Amniotic stem cell (primary cell): ENCODE measurements at regions not wholly inside any gene's neighbourhood (a gene's known extent, or its start where the extent isn't known, plus 50 kb on each side); places are given as distances from the start of the nearest gene placed in this dataset.
"Not testable (repeated sequence)": the region's sequence is repeated elsewhere in the genome, so short reads cannot be mapped to it uniquely, and the experiment has no call there.

Experiments used
- DNase-seq: peaks from one replicate; lab custom pipeline; 2025; lab: John Stamatoyannopoulos, UW

DNA sequence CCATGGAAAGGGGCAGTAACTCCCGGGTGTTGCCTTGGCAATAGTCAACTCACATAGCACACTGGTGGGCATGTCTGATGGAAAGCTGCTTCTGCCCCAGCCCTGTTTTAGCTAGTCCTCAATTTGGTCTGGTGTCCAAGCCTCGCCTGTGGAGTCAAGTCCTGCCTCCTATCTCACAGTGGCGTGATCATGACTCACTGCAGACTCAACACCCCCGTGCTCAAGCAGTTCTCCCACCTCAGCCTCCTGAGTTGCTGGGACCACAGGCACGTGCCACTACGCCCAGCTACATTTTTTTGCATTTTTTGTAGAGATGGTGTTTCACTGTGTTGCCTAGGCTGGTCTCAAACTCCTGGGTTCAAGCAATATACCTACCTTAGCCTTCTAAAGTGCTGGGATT, 218.9 kb upstream of the FRG2C start:
- DNase-seq, result not testable (repeated sequence)

DNA sequence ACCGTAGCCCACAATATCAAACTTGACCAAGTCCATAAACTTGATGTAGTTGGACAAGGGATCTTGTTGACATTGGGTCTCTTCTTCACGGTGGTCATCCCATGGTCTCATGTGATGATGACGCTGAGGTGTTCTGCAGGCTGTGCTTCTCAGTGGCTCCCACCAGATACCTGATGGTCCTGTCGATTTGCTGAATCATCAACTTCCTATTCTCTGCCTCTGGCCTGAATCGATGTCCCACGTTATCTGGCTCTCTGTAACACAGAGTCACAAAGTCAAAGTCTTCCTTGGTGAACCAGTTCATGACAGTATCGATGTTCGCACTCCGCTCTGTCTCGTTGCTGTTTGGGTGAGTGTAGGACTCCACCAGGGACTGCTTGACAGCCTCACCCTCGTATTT, 217.2 kb upstream of the FRG2C start:
- not testable (repeated sequence) for DNase-seq

DNA sequence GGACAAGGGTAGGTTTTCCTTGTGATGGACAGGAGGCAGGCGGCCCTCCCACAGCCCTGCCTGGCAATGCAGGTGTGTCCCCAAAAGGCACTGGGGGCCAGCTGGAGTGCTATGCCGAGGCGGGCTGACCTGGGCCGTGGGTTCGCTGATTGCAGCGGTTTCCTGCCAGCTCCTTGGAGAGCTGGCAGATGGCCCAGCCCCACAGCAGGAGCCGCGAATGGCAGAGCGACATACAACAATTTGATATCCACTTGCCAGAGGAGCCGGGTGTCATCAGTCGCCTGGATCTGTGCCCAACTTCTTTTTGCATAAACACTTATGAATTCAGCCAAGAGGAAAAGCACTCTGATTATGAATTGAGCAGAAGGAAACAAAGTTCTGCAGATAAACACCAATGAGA, 210.8 kb upstream of the FRG2C start:
- not testable (repeated sequence) for DNase-seq

DNA sequence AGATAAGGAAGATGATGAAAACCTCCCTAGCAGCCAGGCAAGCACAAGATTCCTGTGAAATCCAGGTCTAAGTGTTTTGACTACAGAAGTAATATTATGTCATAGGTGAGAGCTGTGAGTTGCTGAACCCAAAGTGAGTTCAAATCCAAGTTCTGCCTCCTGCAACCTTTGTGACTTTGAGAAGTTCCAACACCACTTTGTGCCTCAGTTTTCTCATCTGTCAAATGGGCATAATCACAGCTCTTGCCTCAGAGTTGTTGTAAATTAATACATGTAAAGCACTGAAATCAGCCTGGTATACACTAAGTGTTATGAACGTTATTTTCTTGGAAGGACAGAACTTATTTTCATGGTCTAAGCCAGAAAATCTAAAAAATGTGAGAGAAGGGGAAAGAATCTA, 210.3 kb upstream of the FRG2C start:
- not testable (repeated sequence) for DNase-seq

DNA sequence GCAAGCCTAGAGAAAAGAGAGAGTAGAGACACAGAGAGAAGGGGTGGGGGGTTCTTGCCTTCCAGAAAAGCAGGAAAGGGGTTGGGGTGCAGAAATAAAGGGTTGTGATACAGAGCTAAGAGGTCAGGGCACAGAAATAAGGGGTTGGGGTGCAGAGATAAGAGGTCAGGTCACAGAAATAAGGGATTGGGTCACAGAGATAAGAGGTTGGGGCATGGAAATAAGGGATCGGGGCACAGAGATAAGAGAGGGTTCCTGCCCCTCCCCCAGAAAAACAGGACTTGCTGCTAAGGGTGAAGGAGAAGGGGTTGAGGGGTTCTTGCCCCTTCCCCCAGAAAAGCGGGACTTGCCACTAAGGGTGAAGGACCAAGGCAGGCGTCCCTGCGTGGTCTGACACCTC, 189.6 kb upstream of the FRG2C start:
- not testable (repeated sequence) for DNase-seq

DNA sequence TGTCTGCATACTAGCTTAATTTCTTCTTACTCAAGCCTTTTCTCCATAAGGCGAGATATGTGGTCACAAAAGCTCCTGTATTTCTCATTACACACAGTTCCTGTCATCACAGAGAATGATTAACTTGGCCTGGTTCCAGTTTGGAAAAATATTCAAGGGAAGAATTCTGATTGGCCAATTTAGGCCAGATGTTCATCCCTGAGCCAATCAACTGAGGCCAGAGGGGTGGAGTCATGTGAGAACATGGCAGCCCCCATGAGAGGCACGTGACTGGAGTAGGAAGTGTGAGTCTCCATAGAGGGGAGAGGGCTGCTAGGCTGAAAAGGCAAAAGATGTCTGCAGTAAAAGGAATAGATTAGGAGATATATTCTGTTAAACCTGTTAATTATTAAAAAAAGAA, 167.5 kb upstream of the FRG2C start:
- not testable (repeated sequence) for DNase-seq

DNA sequence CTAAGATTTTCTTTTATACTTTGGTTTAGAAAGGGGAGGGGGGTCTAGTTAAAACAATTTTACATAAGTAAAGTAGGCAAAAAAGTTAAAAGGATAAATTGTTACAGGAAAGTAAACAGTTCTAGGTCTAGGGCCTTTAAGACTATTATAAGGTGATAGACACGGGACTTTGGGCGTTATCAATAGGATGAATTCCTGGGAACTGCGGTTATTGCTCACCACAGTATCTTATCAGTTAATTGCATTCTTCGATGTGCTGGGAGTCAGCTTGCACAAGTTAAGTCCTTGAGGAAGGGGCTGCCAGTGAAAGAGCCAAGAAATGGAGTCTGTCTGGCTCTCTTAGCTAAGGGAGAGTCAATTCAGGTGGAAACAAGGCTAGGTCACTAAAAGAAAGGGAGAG, 163.8 kb upstream of the FRG2C start:
- not testable (repeated sequence) for DNase-seq

DNA sequence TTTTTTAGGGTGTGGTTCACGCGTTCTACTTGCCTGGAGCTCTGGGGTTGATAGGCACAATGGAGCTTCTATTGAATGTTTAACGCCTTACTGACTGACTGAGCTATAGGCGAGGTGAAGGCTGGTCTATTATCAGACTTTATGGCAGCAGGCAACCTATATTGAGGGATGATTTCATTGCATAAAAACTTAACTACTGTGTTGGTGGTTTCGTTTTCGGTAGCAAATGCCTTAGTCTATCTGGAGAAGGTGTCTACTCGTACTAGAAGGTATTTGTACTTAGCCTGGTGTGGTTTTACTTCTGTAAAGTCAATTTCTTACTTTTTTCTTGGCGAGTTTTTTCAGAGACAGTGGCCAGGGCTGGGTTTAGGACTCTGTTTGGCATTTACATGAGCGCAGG, 162.0 kb upstream of the FRG2C start:
- not testable (repeated sequence) for DNase-seq

DNA sequence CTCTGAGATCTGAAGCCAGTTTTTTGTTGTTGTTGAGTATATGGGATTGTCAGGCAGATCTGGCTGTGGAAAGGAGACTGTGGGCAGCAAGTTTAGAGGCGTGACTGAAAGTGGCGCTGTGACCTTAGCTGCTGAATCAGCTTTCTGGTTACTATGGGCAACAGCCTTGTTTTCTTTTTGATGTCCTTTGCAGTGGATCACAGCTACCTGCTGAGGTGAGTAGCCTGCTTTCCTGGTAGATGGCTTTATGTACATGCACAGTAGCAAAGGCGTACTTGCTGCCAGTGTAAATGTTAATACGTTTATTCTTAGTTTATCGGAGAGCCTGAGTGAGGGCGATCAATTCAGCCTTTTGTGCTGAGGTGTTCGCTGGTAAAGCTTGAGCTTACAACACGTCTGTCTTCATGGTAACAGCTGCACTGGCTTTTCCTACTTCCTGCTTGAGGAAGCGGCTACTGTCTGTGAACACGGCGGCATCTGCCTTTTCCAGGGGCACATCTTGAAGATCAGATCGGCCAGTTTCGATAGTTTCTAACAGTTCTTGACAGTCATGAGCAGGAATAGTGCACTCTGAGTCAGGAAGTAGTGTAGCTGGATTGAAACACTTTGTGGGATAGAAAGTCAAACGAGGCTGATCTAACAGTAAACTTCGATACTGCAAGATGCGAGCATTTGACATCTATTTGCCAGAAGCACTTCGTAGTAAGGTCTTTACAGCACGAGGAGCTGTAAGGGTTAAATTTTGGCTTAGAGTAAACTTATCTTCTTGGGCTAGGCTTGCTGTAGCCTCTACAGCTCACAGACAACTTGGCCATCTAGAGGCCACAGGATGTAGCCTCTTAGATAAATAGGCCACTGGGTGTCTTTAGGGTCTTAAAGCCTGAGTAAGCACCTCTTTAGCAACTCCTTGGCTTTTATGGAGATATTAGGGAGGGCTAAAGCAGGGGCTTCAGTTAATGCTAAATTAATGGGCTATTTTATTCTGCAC, 161.1 kb upstream of the FRG2C start:
- DNase-seq, result not testable (repeated sequence)

DNA sequence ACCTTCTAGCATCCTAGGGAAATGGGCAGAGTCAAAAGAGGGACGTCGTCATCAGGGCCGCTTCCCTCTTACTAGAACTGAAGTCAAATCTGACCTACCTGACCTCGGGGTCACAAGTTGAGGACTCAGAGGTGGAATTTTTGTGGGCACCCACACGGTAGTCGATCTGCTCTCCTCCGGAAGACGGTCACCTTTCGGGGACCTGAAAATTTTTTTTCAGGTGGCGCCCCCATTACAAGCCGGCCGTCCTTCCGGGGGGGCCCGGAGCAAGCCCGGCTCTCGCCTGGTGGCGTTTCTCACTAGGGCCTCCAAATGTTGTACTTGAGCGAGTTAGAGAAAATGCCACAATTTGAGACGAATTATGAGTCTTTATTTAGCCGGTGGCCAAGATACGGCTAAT, 157.5 kb upstream of the FRG2C start:
- DNase-seq, result no peak

DNA sequence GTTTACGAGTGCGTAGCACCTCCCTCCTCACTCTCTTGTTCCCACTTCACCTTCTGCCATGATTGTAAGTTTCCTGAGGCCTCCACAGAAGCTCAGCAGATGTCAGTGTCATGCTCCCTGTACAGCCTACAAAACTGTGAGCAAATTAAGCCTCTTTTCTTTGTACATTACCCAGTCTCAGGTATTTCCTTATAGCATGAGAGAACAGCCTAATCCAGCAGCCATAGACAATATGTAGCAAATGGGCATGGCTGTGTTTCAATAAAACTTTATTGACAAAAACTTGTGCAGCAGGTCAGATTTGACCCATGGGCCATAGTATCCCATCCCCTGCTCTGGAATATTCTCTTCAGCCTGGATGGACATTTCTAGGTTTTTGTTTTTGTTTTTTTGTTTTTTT, 156.2 kb upstream of the FRG2C start:
- not testable (repeated sequence) for DNase-seq

DNA sequence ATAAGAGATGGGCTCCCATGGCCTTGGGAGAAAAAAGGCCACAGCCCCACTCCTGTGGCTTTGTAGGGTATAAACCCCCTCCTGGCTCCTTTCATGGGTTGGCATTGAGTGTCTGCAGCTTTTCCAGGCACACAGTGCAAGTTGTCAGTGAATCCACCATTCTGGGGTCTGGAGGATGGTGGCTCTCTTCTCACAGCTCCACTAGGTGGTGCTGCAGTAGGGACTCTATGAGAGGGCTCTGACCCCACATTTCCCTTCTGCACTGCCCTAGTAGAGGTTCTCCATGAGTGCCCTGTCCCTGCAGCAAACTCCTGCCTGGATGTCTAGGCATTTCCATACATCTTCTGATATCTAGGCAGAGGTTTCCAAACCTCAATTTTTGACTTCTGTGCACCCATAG, 136.5 kb upstream of the FRG2C start:
- not testable (repeated sequence) for DNase-seq

DNA sequence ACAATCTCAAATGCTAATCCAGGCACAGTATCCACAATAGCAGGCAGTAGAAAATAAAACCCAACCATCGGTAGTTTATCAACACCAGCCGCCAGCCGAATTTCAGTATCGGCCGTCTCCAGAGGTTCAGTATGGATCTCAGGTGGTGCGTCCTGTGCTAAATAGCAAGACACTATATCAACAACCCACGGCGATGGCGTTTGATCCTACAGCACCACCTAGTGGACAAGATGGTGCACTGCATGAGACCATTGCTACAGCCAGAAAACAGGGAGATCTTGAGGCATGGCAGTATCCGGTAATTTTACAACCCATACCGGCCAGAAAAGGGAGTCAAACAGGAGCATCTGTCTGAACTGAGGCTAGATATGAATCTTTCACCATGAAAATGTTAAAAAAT, 112.0 kb upstream of the FRG2C start:
- not testable (repeated sequence) for DNase-seq

DNA sequence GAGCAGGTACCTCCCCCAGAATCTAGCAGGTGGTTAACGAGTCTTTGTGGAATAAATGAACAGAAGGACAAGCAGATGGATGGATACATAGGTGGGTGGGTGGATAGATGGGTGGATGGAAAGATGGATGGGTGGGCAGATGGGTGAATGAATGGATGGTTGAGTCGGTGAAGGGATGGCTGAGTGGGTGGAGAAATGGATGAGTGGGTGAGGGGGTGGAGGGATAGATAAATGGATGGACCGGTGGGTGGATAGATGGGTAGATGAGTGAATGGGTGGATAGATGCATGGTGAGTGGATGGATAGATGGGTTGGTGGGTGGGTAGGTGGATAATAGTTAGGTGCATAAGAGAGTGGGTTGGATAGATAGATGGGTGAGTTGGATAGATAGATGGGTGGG, 99.7 kb upstream of the FRG2C start:
- not testable (repeated sequence) for DNase-seq

DNA sequence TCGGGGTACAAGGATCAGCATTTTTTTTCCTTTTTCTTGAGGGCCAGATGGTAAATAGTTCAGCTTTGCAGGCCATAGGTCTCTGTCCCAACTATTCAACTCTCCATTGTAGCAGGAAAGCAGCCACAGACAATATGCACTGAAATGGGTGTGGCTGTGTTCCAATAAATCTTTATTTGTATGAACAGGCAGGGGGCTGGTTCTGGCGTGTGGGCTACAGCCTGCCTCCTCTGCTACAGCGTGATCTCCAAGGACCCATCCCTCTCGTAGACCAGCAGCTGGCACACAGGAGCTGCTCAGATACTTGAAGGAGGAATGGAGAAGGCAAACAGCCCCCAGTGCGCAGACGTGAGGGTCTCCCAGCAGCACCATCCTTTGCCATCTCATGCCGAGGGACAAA, 91.8 kb upstream of the FRG2C start:
- not testable (repeated sequence) for DNase-seq

DNA sequence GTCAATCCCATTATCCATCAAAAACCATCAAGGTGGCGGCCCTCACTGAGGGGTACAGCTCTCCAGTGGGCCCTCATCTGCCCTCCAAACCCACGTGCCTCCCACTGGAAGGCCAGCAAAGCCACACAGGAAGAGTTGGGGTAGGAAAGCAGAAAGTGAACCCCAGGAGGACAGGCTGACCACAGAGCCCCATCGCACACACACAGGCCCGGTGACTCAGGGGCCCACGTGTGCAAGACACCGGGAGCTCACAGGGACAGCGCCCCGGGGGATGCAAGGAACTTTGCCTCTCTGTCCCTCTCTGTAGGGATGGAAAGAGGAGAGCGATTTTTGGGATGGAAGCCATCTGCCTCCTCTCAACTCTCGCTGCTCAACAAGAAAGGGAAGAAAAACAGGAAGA, 85.0 kb upstream of the FRG2C start:
- not testable (repeated sequence) for DNase-seq

DNA sequence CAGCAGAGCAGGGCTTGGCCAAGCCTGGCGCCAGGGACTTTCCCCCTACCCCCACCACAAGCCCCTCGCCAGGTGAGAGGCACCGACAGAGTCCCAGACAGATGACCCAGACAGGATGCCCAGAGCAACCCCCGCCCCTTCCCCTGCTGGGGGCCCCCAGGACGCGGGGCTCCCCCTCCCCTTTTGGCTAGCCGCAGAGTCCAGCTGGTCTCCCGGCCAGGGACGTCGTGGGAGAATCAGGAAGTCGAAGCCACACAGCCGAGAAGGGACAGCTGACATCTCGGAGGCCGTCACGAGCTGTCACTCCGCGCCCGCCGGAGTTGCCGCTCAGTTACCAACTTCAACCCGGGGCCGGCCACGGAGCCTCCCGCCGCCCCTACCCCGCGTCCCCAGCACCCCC, 84.6 kb upstream of the FRG2C start:
- DNase-seq, result not testable (repeated sequence)

DNA sequence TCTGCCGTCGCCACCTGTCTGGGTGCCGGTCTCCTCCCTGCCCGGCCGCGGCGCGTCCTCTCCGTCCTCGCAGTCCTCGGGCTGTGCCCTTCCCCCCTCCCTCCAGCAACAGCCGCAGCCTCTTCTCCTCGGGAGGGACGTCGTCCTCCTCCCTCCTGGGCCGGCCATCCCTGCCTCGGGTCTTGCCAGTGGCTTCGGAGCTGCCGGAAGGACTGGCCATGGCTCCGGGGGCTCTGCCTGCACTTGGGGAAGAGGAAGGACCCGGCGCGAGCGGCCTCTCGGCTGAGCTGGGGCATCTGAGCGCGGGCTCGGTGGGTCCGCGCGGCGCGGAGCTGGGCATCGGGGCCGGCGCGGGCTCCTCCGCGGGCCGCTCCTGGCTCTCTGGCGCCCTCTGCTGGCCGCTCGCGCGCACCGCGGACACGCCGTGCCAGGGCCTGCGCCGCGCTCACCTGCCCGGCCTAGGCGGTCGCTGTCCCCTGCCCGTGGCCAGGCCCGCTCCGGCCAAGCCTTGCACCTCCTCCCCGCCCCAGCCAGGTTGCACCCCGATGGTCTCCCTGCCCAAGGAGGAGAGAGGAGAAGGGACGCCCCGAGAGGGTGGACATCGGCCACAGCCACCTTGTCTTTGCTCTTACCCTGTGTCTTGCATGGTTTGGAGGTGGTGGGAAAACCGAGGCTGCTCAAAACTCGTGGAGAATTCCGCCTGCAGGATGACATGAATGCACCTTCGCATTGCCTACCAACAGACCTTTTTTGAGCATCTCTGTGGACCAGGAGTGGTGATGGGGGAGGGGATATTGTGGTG, 83.9 kb upstream of the FRG2C start:
- DNase-seq, result not testable (repeated sequence)

DNA sequence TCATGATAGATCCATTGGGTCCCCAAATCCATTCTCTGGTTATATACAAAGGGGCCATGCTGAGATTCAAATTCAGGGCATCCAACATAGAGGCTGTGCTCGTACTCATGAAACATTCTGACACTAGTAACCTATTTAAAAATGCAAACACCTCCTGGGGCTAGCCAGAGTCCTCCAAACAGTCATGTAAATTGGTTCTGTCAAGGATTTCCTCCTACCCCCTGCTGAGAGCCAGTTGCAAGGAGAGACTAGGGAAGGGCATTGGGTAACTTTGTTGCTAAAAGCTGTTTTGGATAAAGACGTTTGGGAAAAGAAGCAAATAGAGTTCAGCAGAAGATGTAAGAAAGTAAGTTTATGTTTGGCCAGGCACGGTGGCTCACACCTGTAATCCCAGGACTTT, 81.6 kb upstream of the FRG2C start:
- not testable (repeated sequence) for DNase-seq

DNA sequence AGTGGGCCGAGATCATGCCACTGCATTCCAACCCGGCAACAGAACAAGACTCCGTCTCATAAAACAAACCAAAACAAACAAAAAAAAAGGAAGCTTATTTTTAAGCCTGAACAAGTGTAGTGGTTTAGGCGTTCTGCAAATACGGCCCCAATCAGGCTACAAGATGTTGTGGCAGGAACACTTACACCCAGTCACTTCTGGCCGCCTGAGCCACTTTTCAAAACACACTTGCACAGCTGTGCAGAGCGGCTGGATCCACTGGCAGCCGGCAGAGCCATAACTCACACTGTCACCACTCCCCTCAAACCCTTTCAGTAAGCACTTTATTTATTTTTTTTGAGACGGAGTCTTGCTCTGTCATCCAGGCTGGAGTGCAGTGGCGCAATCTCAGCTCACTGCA, 81.0 kb upstream of the FRG2C start:
- DNase-seq, result not testable (repeated sequence)

DNA sequence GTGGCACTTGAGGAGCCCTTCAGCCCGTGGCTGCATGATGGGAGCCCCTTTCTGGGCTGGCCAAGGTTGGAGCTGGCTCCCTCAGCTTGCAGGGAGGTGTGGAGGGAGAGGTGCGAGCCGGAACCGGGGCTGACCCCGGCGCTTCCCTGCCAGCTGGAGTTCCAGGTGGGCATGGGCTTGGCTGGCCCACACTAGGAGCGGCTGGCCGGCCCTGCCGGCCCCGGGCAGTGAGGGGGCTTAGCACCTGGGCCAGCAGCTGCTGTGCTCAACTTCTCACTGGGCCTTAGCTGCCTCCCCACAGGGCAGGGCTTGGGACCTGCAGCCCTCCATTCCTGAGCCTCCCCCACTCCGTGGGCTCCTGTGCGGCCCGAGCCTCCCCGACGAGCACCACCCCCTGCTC, 76.4 kb upstream of the FRG2C start:
- DNase-seq, result not testable (repeated sequence)

DNA sequence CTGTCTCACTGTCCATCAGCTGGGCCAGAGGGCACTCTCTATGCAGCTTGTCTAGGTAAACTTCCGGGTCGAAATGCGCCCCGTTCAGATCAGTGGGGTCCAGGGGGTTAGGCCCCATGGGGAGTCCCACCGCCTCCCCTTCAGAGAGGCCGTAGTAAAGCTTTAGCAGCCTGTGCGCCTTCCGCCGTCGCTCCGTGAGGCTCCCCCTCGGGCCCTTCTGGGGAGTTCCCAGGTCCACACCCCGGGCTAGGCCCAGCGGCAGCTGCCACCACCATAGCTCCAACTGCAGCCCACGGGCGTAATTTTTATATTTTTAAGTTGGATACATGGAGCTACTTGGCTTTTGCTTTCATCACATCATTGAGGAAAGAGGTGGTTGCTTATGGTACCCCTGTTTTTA, 73.7 kb upstream of the FRG2C start:
- DNase-seq, result not testable (repeated sequence)
